Tibial nerve (tissue), 4 donors: ENCODE measurements at regions not wholly inside any gene's neighbourhood (a gene's known extent, or its start where the extent isn't known, plus 50 kb on each side); places are given as distances from the start of the nearest gene placed in this dataset.

Experiments
- CTCF ChIP-seq, 5 experiments: fragments of 200-600 bp in 3 of 5; fragments of 450-650 bp in 2 of 5; sonication (generic) in 3 of 5; IDR thresholded peaks; one replicate each; pipeline ENCODE4 v1.5.1; 2016 to 2019; ENCODE audit warnings: antibody characterized with exemption in 5 of 5, mild to moderate bottlenecking in 3 of 5, moderate library complexity in 2 of 5
- EP300 ChIP-seq, 2 donors: sonication (generic); formaldehyde crosslinking; IDR thresholded peaks; one replicate each; pipeline ENCODE4 v1.6.1; 2017; ENCODE audit warnings: antibody characterized with exemption in 2 of 2, mild to moderate bottlenecking in 1 of 2

GRCh38 chr20:56845546-56846086 lies 216.5 kb downstream of the TFAP2C start:
- no peak for TF ChIP-seq CTCF (IDR thresholded peaks at IDR 0.05)
- TF ChIP-seq EP300 (IDR thresholded peaks at IDR 0.05) = no peak
